T-helper 1 cell (primary cell): ENCODE measurements at regions not wholly inside any gene's neighbourhood (a gene's known extent, or its start where the extent isn't known, plus 50 kb on each side); places are given as distances from the start of the nearest gene placed in this dataset.
"Not testable (repeated sequence)": the region's sequence is repeated elsewhere in the genome, so short reads cannot be mapped to it uniquely, and the experiment has no call there.

Source experiments
- DNase-seq, 5 donors: peaks; one replicate each; pipeline ENCODE4 v3.0.0-alpha.2; 2012 to 2020

DNA sequence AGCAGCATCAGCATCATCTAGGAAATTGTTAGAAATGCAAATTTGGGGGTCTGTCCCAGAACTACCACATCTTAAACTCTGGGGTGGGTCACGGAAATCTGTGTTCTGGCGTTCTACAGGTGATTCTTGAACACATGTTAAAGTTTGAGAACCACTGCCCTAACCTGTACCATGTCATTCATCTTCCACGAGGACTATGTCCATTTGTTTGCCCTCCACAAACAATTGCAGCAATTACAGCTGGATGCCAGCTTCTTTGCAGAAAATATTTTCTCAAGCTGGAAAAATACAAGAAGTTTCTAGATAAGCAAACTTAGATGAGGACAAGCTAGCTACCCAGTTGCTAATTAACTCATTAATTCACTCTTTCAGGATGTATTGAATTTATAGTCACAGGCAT is 54.1 kb downstream of the MAFB start:
- DNase-seq, result no peak

- no peak for DNase-seq
These were observed 55.7 kb downstream of the MAFB start for GRCh38 chr20:40633123-40633850.

GRCh38 chr20:40632346-40632976 is 56.6 kb downstream of the MAFB start:
- DNase-seq, result no peak

GRCh38 chr20:40631119-40631631 is 57.9 kb downstream of the MAFB start:
- DNase-seq, result no peak

DNA sequence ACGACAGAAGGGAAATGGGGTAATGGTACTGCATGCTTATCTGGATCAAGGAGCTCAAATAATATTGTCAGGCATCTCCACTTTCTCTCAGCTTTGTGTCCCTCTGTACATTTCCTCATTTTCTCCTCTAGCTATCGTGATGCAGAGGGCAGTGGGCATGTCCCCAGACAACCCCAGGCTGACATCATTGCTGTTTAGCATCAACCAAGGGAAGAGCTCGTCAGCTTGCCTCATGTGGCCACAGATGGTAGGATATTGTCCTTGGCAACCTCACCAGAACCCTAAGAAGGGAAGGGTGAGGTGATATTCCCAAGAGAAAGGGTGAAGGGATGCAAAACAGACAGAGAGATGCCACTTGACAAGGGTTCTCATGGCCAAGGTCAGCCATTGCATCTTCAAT is 58.3 kb downstream of the MAFB start:
- no peak for DNase-seq

DNA sequence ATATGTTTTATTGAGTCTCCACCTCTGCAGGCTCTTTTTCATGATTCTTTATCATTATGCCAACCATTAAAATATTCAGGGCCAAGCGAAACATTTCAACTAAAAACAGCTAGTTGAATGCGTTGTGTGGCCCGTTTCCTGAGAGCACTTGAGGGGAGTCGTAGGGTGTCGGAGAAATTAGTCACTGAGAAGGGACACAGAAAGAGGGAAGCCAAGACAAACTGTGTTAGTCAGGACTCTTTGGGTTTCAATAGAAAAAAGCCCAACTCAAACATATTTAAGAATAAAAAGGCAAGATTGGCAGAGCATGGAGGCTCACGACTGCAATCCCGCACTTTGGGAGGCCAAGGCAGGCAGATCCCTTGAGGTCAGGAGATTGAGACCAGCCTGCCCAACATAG is 58.9 kb downstream of the MAFB start:
- no peak for DNase-seq

GRCh38 chr20:40628877-40629276 is 60.2 kb downstream of the MAFB start:
- no peak for DNase-seq

- DNase-seq, result not testable (repeated sequence)
These were observed 70.0 kb downstream of the MAFB start for GRCh38 chr20:40619053-40619452.

DNA sequence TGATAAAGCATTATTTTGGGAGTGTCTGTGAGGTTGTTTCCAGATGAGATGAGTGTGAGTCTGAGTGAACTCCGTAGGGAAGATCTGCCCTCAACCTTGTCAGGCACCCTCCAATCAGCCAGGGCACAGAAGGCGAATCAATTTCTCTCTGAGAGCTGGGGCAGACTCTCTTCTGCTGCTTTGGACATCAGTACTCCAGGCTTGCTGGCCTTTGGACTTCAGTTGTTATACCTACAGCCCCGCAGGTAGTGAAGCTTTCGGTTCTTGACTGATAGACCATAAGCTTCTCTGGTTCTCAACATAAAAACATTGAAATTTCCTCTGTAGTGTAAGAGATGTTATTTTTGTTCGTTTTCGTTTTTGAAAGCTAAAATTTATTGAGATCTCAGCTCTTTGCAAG is 71.4 kb downstream of the MAFB start:
- no peak for DNase-seq

- DNase-seq, result no peak
These were observed 76.2 kb downstream of the MAFB start for GRCh38 chr20:40612837-40613236.

- DNase-seq, result no peak
These were observed 76.8 kb downstream of the MAFB start for GRCh38 chr20:40612247-40612646.

GRCh38 chr20:40610730-40611129 is 78.3 kb downstream of the MAFB start:
- DNase-seq, result no peak

- DNase-seq, result no peak
These were observed 81.1 kb downstream of the MAFB start for GRCh38 chr20:40607927-40608326.

DNA sequence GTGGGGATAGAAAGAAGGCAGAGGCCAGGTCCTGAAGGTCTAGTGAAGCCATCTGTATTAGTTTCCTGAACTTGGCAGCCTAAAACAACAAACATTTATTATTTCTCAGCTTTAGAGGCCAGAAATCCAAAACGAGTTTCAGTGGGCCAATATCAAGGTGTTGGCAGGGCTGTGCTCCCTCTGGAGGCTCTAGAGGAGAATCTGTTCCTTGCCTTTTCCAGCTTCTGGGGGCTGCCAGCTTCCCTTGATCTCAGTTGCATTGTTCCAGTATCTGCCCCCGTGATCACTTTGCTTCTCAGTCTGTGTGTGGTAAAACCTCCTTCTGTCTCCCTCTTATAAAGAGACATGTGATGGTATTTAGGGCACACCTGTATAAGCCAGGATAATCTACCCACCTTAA is 82.4 kb downstream of the MAFB start:
- DNase-seq, result no peak

- DNase-seq, result no peak
These were observed 82.8 kb downstream of the MAFB start for GRCh38 chr20:40606237-40606636.

GRCh38 chr20:40604416-40604815 is 84.6 kb downstream of the MAFB start:
- DNase-seq, result no peak

GRCh38 chr20:40603057-40603651 is 85.9 kb downstream of the MAFB start:
- no peak for DNase-seq

- DNase-seq, result no peak
These were observed 86.7 kb downstream of the MAFB start for GRCh38 chr20:40602381-40602780.

GRCh38 chr20:40600441-40601219 is 88.4 kb downstream of the MAFB start:
- DNase-seq, result no peak

DNA sequence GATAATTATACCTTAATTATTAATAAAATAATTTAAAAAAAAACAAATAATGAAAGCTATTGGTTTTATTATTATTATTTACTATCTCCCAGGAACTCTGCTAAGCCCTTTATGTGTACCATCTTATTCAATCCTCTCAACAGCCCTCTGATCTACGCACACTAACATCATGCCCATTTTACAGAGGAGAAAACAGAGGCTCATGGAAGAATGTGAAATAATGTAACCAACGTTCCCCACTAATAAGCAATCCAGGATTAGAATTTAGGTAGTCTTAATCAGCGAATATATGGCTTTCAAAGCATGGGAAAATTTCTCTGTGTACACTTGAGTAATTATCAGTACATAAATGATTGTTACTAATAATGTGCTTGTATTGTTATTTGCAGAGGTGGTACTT is 89.0 kb downstream of the MAFB start:
- no peak for DNase-seq

GRCh38 chr20:40592941-40593340 is 96.1 kb downstream of the MAFB start:
- no peak for DNase-seq

- no peak for DNase-seq
These were observed 97.5 kb downstream of the MAFB start for GRCh38 chr20:40591536-40591935.

GRCh38 chr20:40591119-40591518 is 97.9 kb downstream of the MAFB start:
- DNase-seq, result no peak
